Adrenal gland (tissue), 5 donors: ENCODE measurements at regions not wholly inside any gene's neighbourhood (a gene's known extent, or its start where the extent isn't known, plus 50 kb on each side); places are given as distances from the start of the nearest gene placed in this dataset.

Experiments
- CTCF ChIP-seq, 6 experiments: fragments of 450-650 bp in 4 of 6; fragments of 200-600 bp in 2 of 6; sonication (generic) in 1 of 6; IDR thresholded peaks; 1 replicate in 5 of 6; 2 replicates in 1 of 6; pipeline versions ENCODE4 v1.5.1 to v1.8.0; 2016 to 2021; ENCODE audit warnings: antibody characterized with exemption in 6 of 6, mild to moderate bottlenecking in 2 of 6, moderate library complexity in 1 of 6
- POLR2A ChIP-seq, 2 donors: fragments of 450-650 bp; IDR thresholded peaks; one replicate each; pipeline ENCODE4 v1.6.1; 2017; ENCODE audit warnings: antibody characterized with exemption in 2 of 2, mild to moderate bottlenecking in 2 of 2, moderate library complexity in 1 of 2
- donor health status: DM: no; HTN: no; CAD: no.

DNA sequence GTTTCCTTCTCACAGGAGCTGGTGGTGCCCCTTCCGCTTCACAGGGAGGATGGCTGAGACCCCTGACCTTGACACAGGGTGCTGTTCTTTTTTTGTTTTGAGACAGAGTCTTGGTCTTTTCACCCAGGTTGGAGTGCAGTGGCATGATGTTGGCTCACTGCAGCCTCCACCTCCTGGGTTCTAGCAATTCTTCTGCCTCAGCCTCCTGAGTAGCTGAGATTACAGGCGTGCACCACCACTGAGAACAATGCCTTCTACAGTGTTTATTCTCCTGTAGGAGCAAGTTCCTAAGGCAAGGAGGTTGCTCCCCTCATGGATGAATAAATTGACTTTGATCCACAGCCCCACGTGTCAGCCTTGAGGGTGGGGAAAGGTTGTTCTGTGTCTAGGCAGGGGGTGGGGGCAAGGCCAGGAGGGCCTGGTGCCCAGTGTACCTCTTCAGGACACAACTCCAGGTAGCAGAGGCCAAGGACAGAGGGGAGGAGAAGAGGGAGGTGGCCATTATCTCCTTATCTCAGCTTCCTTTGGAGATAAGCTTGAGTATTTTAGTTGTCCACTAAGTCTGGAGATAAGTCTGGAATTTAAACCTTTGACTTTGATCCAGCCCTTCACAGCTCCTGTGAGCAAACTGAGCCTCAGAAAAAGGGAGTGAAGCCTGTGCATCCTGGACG lies 159.4 kb downstream of the SEC14L1 start:
- TF ChIP-seq CTCF (IDR thresholded peaks at IDR 0.05) = no peak
- no peak for TF ChIP-seq POLR2A (IDR thresholded peaks at IDR 0.05)
